NCI-H187 treated with DMSO at 0.1 percent for 48 hours (cell line): ENCODE measurements at regions not wholly inside any gene's neighbourhood (a gene's known extent, or its start where the extent isn't known, plus 50 kb on each side); places are given as distances from the start of the nearest gene placed in this dataset.
"Not testable (repeated sequence)": the region's sequence is repeated elsewhere in the genome, so short reads cannot be mapped to it uniquely, and the experiment has no call there.

Source experiments
- DNase-seq: peaks from one replicate; lab custom pipeline; 2025; lab: John Stamatoyannopoulos, UW

- DNase-seq, result no peak
These were observed 201.5 kb downstream of the SMAD2 start for GRCh38 chr18:47728921-47729320.

- no peak for DNase-seq
These were observed 203.1 kb downstream of the SMAD2 start for GRCh38 chr18:47727409-47727808.

- no peak for DNase-seq
These were observed 203.9 kb downstream of the SMAD2 start for GRCh38 chr18:47726550-47726949.

GRCh38 chr18:47725656-47726055 lies 204.8 kb downstream of the SMAD2 start:
- DNase-seq, result no peak

GRCh38 chr18:47724186-47724975 lies 206.1 kb downstream of the SMAD2 start:
- no peak for DNase-seq

GRCh38 chr18:47721876-47722275 lies 208.6 kb downstream of the SMAD2 start:
- DNase-seq, result no peak

- no peak for DNase-seq
These were observed 209.7 kb downstream of the SMAD2 start for GRCh38 chr18:47720741-47721140.

- DNase-seq, result no peak
These were observed 211.2 kb downstream of the SMAD2 start for GRCh38 chr18:47719096-47719780.

GRCh38 chr18:47718646-47719045 lies 211.8 kb downstream of the SMAD2 start:
- DNase-seq, result no peak

GRCh38 chr18:47717257-47717656 lies 213.2 kb downstream of the SMAD2 start:
- no peak for DNase-seq

- DNase-seq, result no peak
These were observed 213.8 kb downstream of the SMAD2 start for GRCh38 chr18:47716632-47717185.

- no peak for DNase-seq
These were observed 220.0 kb downstream of the SMAD2 start for GRCh38 chr18:47710451-47710850.

- DNase-seq, result no peak
These were observed 220.9 kb downstream of the SMAD2 start for GRCh38 chr18:47709556-47709955.

GRCh38 chr18:47708206-47708605 lies 222.3 kb downstream of the SMAD2 start:
- no peak for DNase-seq

- DNase-seq, result no peak
These were observed 229.3 kb downstream of the SMAD2 start for GRCh38 chr18:47701134-47701533.

- DNase-seq, result no peak
These were observed 233.6 kb downstream of the SMAD2 start for GRCh38 chr18:47696870-47697269.

- no peak for DNase-seq
These were observed 238.8 kb downstream of the SMAD2 start for GRCh38 chr18:47691611-47692010.

- DNase-seq, result not testable (repeated sequence)
These were observed 239.7 kb downstream of the SMAD2 start for GRCh38 chr18:47690778-47691177.

- no peak for DNase-seq
These were observed 241.1 kb downstream of the SMAD2 start for GRCh38 chr18:47689371-47689770.

GRCh38 chr18:47686806-47687205 lies 243.7 kb downstream of the SMAD2 start:
- no peak for DNase-seq

GRCh38 chr18:47683774-47684173 lies 246.7 kb downstream of the SMAD2 start:
- DNase-seq, result no peak

GRCh38 chr18:47682876-47683275 lies 247.6 kb downstream of the SMAD2 start:
- DNase-seq, result no peak

GRCh38 chr18:47680488-47680887 lies 250.0 kb downstream of the SMAD2 start:
- DNase-seq, result no peak
